PC-9 (cell line): ENCODE measurements at regions not wholly inside any gene's neighbourhood (a gene's known extent, or its start where the extent isn't known, plus 50 kb on each side); places are given as distances from the start of the nearest gene placed in this dataset.

ENCODE experiments used
- BruUV-seq: library from RNA; stranded (reverse); fragments of 400-500 nt; replicated peaks from 2 replicates; lab custom pipeline; 2021; lab: Mats Ljungman, UMichigan
- CTCF ChIA-PET: fragments of 300-600 bp; sonication (Branson Sonifier 250); formaldehyde crosslinking; loops from one replicate; lab custom pipeline; 2022; ENCODE audit warnings: antibody characterized with exemption; lab: Charles Lee
- POLR2A ChIA-PET: fragments of 300-600 bp; sonication (Branson Sonifier 250); formaldehyde crosslinking; loops from one replicate; lab custom pipeline; 2022; ENCODE audit warnings: antibody characterized with exemption; ENCODE audit not compliant: unreplicated experiment; lab: Charles Lee
- DNase-seq, 2 experiments: peaks; one replicate each; pipeline versions ENCODE4 v3.0.0 to v3.0.0-alpha.2; 2015 to 2022; ENCODE audit warnings: mixed read lengths in 1 of 2
- H2AFZ ChIP-seq: fragments of 200-600 bp; sonication (generic); 2 replicates; pipeline ENCODE4 v1.8.1; 2017; ENCODE audit warnings: antibody characterized with exemption
- H3F3A ChIP-seq: fragments of 200-600 bp; sonication (generic); 2 replicates; pipeline ENCODE4 v1.8.1; 2017; ENCODE audit warnings: antibody characterized with exemption, mild to moderate bottlenecking, low read depth; ENCODE audit not compliant: insufficient read depth
- H3K27ac ChIP-seq: fragments of 200-600 bp; sonication (generic); 2 replicates; pipeline ENCODE4 v1.6.1; 2016; ENCODE audit warnings: mixed run types
- H3K27me3 ChIP-seq: fragments of 200-600 bp; sonication (generic); 2 replicates; pipeline ENCODE4 v1.6.1; 2016; ENCODE audit warnings: low read depth, mixed run types; ENCODE audit not compliant: insufficient read depth
- H3K36me3 ChIP-seq: fragments of 200-600 bp; sonication (generic); 2 replicates; pipeline ENCODE4 v1.6.1; 2016; ENCODE audit warnings: low read depth, mixed run types
- H3K4me1 ChIP-seq: fragments of 200-600 bp; sonication (generic); replicated peaks from 2 replicates; pipeline ENCODE4 v1.6.1; 2016; ENCODE audit warnings: mixed run types; ENCODE audit not compliant: insufficient read depth
- H3K4me2 ChIP-seq: fragments of 200-600 bp; sonication (generic); 2 replicates; pipeline ENCODE4 v1.6.1; 2017; ENCODE audit warnings: mixed run types
- H3K4me3 ChIP-seq: fragments of 200-600 bp; sonication (generic); 2 replicates; pipeline ENCODE4 v1.6.1; 2016; ENCODE audit warnings: mixed run types
- H3K79me2 ChIP-seq: fragments of 200-600 bp; sonication (generic); 2 replicates; pipeline ENCODE4 v1.6.1; 2017; ENCODE audit warnings: low read depth, mixed run types
- H3K9me2 ChIP-seq: fragments of 200-600 bp; sonication (generic); 2 replicates; pipeline ENCODE4 v1.8.1; 2017; ENCODE audit warnings: mild to moderate bottlenecking; ENCODE audit not compliant: insufficient read depth
- H3K9me3 ChIP-seq: fragments of 200-600 bp; sonication (generic); 2 replicates; pipeline ENCODE4 v1.8.1; 2016; ENCODE audit warnings: low read depth; ENCODE audit not compliant: insufficient read depth
- H4K20me1 ChIP-seq: fragments of 200-600 bp; sonication (generic); 2 replicates; pipeline ENCODE4 v1.8.1; 2017; ENCODE audit not compliant: insufficient read depth
- CTCF ChIP-seq: fragments of 200-600 bp; sonication (generic); conservative IDR thresholded peaks from 2 replicates; pipeline ENCODE4 v1.6.1; 2017; ENCODE audit warnings: mixed run types, antibody characterized with exemption, mild to moderate bottlenecking, moderate library complexity
- EZH2 ChIP-seq: fragments of 200-600 bp; sonication (generic); IDR thresholded peaks from 2 replicates; pipeline ENCODE4 v1.8.0; 2017; ENCODE audit warnings: antibody characterized with exemption, low read depth
- intact Hi-C: fragments of 100-400 bp; cut with micrococcal nuclease; formaldehyde crosslinking; loops from one replicate; pipeline ENCODE4 v1.10.0; 2022; ENCODE audit not compliant: unreplicated experiment

- Histone ChIP-seq H2AFZ (no peak overlapping the region), H3K27ac (no peak overlapping the region), H3K9me2 (no peaks in the 10 kb centered on the region), H3K4me2 (no peak overlapping the region), H3K27me3 (no peaks in the 10 kb centered on the region), H3K79me2 (no peaks in the 10 kb centered on the region), H3K9me3 (no peaks in the 10 kb centered on the region), H3K4me3 (no peak overlapping the region), H4K20me1 (no peaks in the 10 kb centered on the region), H3K36me3 (no peaks in the 10 kb centered on the region), H3F3A (no peaks in the 10 kb centered on the region), H3K4me1 (no peaks in the 10 kb centered on the region)
- CTCF ChIA-PET, result no interaction called here
- intact Hi-C loops, result no loop called here
- TF ChIP-seq CTCF (no peak), EZH2 (no peak)
- no peak for DNase-seq
- POLR2A ChIA-PET, result no interaction called here
- BruUV-seq, result no TSS peak
Observed at GRCh38 chr21:27825035-27825434, 858.1 kb upstream of the ADAMTS5 start.

GRCh38 chr21:27823652-27824201 lies 856.8 kb upstream of the ADAMTS5 start:
- no peaks in the 10 kb centered on the region for H3K79me2 ChIP-seq
- TF ChIP-seq CTCF (no peak), EZH2 (no peak)
- POLR2A ChIA-PET, result no interaction called here

GRCh38 chr21:27820342-27820741 lies 853.5 kb upstream of the ADAMTS5 start:
- intact Hi-C loops, result no loop called here
- no peaks in the 10 kb centered on the region for H3F3A ChIP-seq
- no peak for TF ChIP-seq CTCF
- TF ChIP-seq EZH2, result no peak
- no peaks in the 10 kb centered on the region for H3K4me1 ChIP-seq
- H3K4me3 ChIP-seq, result no peak overlapping the region
- no peak overlapping the region for H3K4me2 ChIP-seq
- ChIA-PET POLR2A (no interaction called here), CTCF (no interaction called here)
- no peaks in the 10 kb centered on the region for H4K20me1 ChIP-seq
- no peaks in the 10 kb centered on the region for H3K9me3 ChIP-seq
- BruUV-seq, result no TSS peak
- H3K27me3 ChIP-seq, result no peaks in the 10 kb centered on the region
- H2AFZ ChIP-seq, result no peak overlapping the region
- H3K9me2 ChIP-seq, result no peaks in the 10 kb centered on the region
- DNase-seq, result no peak
- no peaks in the 10 kb centered on the region for H3K79me2 ChIP-seq
- H3K27ac ChIP-seq, result no peak overlapping the region
- H3K36me3 ChIP-seq, result no peaks in the 10 kb centered on the region

More at GRCh38 chr21:27823652-27824201, 856.8 kb upstream of the ADAMTS5 start:
- Histone ChIP-seq H3K9me3 (no peaks in the 10 kb centered on the region), H3K4me2 (no peak overlapping the region), H3K4me1 (no peaks in the 10 kb centered on the region), H3F3A (no peaks in the 10 kb centered on the region), H3K36me3 (no peaks in the 10 kb centered on the region), H3K4me3 (no peak overlapping the region), H3K9me2 (no peaks in the 10 kb centered on the region), H3K27ac (no peak overlapping the region), H3K27me3 (no peaks in the 10 kb centered on the region), H2AFZ (no peak overlapping the region), H4K20me1 (no peaks in the 10 kb centered on the region)
- no TSS peak for BruUV-seq
- no peak for DNase-seq
- CTCF ChIA-PET, result no interaction called here
- intact Hi-C loops, result no loop called here
